Limb (tissue), 2 donors: ENCODE measurements at regions not wholly inside any gene's neighbourhood (a gene's known extent, or its start where the extent isn't known, plus 50 kb on each side); places are given as distances from the start of the nearest gene placed in this dataset.
"Not testable (repeated sequence)": the region's sequence is repeated elsewhere in the genome, so short reads cannot be mapped to it uniquely, and the experiment has no call there.

Source experiments
- DNase-seq, 2 donors: peaks; one replicate each; pipeline ENCODE4 v3.0.0-alpha.2; 2016; ENCODE audit errors: extremely low spot score in 2 of 2

DNA sequence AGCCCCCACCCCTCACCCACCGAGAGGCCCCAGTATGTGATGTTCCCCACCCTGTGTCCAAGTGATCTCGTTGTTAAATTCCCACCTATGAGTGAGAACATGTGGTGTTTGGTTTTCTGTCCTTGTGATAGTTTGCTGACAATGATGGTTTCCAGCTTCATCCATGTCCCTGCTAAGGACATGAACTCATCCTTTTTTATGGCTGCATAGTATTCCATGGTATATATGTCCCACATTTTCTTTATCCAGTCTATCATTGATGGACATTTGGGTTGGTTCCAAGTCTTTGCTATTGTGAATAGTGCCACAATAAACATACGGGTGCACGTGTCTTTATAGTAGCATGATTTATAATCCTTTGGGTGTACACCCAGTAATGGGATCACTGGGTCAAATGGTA is 79.2 kb downstream of the PXDC1 start:
- not testable (repeated sequence) for DNase-seq

DNA sequence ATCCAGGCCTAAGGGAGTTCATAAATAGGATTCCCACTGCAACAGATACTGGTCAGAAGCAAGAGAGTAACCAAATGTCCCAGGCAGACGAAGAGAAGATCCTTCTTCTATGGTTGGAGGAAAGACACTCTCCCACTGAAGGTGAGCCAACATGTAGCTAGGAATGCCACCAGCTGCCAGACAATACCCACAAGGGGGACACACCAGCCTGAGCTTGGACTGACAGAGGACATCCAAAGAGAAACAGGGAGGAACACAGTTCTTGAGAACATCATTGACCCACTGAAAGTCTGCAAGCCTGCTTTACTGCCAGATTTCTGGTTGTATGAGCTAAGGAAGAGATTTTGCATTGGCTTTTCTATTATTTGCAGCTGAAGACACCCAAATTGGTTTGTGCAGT is 80.1 kb downstream of the PXDC1 start:
- no peak for DNase-seq

DNA sequence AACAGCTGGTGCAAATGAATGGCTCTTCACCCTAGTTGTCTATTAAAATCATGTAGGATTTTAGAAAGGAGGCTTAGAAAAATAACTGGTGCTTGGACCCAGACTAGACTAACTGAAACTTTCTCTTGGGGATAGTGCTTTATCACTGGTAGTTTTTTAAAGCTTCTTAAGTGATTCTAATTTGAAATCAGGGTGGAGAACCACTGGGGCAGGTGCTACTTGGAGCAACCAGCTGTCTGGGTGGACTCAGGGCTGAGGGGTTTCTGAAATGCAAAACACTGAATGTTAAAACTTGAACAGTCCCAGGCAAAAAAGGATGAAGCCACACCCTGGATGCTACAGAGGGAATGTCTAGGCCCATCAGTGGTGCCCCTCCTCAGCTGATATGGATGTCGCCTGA is 81.2 kb downstream of the PXDC1 start:
- DNase-seq, result no peak

DNA sequence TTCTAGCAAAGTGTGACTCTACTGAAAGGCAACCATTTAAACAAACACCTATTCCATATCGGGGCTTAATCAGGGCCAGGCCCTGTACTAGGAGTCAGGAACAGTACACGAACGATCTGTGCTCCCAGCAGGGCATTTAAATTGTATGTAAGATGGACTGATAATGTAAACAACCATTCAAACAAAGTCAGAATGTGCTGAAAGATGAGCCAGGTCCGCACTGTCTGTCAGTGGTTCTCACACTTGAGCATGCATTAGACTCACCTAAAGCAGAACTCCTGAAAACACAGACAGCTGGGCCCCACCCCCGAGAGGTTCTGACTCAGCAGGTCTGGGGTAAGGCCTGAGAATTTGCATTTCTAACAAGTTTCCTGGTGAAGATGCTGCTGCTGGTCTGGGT is 81.6 kb downstream of the PXDC1 start:
- no peak for DNase-seq

DNA sequence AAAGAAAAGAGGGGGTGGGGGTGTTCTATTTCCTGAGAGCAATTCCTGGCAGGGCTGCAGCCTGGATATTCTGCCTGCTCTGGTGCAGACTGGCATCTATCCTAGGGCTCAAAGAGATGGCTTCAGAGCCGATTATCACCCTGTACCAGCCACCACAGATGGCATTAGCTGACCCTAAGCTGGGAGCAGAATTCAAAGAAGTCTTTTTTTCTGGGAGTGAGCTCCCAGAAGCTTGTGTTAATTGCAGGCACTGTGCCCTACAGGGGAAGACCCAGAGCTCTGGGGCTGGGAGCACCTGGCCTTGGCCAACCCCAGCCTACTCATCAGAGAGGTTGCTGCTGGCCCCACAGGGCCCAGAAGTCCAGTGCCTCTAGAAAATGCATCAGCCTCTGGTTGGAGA is 85.9 kb downstream of the PXDC1 start:
- DNase-seq, result no peak

DNA sequence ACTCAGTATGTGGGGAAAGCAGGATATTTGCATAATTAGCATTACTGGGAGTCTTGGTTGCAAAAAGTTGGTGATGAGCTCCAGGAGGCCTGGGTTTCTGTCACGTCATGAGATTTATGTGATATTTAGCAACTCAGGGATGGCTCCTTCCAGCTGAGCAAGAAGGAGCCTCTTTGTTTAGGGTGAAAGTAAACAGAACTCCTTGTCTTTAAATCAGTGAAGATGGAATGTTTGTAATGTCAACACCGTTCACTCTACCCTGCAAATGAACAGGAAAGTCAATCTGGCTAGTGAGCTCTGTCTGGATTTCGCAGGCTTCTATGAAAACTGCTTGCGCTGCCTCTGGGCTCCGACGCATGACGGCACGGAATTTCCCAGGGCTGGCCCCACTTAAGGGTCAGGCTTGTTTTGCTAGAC is 86.9 kb downstream of the PXDC1 start:
- no peak for DNase-seq

DNA sequence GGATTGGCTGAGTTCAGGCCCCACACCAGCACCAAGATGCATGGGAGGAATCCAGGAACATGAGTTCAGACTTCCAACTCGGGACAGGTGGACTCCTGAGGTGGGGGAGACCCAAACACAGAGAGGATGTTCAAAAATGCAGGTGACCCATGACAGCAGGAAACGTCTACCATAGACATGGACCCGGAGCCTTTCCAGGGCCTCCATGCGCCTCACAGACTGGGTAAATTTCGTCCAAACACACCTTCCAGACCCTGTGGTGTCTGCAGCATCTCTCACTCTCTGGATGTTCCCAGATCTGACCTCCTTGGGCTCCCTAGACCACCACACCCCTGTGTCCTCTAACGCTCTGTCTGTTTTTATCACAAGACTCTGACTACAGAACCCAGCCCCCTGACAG is 87.7 kb downstream of the PXDC1 start:
- DNase-seq, result no peak

DNA sequence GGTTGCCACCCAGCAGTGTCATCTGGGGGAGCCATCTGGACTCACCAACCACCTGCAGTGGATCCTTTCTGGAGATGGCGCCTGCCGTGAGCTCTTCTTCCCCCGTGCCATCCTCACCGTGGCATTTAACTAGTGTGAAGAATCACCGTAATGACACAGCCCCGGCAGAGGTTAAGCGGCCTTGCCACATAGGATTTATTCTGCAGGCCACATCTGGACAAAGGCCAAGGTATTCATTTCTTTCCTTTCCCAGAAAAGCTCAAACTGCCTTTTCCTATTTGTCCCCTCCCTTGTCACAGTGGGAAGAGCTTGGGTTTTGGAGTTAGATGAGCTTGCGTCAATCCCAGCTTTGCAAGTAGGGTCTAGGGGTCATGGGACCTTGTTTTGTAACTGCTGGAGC is 88.4 kb downstream of the PXDC1 start:
- no peak for DNase-seq

DNA sequence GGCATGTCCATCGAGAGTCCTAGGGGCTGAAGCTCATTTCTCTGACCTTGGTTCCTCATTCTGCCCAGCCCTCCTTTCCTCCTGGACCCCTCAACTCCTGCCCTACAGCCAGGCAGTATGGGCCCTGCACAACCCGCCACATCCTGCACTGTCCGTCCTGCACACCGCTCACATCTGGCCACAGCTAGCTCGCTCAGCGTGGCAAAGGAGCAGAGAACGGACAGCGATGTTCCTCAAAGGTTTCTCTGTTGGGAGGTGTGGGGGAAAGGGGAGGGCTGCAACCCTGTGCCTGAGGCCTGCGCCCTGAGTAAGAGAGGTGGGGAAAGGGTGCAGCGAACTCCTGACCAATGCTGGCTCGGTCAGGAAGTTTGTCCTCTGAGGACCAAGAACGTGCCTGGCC is 90.1 kb downstream of the PXDC1 start:
- no peak for DNase-seq

DNA sequence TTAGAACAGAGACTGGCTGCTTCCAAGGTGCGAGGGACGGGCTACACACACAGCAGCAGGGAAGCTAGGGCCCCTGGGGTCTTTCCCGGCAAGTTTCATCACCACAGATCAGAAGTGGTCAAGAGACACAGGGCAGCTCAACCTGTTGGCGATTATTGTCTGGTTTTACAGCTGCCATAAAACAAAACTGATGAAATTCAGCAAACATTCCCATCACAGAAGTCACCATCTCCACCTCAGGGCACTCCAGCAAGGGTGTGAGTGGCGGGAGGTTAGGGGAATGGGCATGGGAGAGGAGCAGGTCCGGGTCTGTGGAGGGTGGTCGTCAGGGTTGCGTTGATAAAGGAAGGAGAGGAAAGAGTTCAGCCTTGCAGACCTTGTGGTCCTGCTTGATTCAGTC is 91.0 kb downstream of the PXDC1 start:
- DNase-seq, result no peak

DNA sequence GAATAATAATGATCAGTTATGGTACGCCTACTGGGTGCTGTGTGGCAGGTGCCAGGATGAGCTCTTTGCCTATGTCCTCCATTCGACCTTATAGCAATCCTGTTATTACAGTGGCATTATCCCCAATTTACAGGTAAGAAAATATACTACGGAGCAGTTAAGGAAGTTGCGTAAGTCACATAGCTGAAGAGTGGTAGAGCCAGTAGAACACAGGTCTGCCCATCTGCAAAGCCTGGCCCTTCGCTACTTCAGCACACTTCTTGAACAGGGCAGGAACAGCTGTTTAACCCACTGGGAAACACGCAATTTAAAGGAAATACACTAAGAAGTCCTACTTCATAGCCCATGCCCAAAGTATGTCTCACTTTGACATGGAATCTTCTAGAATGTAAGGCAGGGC is 91.8 kb downstream of the PXDC1 start:
- no peak for DNase-seq

DNA sequence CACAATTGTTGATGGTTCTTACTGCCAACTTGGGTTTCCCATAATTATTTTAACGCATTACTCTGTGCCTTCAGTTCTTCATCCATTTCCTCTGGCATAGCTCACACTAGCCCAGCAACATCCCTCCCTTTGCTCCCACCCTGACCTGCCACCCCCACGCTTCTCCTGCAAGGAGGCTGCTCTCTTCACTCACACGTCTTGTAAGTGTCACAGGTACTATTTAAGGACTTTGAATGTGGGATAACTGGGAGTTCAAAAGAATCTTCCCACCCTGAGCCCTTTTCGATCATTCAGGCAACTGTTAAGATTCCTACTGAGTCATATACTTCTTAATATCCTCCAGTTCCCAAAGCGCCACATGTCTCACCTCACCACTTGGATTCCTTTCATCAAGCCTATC is 95.4 kb downstream of the PXDC1 start:
- no peak for DNase-seq

DNA sequence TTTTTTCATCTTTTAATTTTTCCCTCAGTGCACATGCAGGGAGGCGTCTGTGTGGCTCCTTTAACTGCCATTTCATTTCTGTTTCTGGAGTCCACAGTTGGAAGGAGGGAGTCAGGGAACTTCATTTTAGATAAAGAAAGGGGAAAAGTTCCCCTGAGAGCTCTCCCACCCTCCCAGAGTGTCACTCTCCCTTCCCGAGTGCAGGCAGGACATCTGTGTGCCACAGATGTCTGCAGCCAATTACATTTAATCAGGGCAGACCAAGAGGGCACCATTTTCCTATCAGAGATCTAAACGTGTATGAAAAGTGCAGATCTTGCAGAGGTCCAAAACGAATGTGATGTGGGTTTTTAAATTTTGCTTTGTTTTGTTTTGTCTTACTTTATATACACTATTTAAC is 96.6 kb downstream of the PXDC1 start:
- no peak for DNase-seq

DNA sequence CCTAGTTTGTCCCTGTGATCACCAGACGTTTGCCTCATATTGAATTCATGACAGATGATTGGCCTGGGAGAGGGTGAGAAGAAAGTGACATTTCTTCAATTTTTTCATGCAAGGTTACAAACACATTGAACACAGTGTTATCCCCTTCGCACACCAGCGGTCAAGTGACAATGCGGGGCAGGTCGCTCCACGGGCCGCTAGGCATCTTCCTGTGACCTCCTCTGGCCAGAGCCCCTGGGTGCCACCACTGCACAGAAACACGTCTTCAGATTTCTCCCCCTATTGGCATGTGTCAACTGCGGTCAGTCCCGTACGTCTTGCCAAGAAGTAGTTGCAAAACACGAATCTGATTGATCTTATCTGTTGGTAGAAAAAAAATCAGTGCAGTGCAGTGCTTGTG is 97.1 kb downstream of the PXDC1 start:
- DNase-seq, result no peak

DNA sequence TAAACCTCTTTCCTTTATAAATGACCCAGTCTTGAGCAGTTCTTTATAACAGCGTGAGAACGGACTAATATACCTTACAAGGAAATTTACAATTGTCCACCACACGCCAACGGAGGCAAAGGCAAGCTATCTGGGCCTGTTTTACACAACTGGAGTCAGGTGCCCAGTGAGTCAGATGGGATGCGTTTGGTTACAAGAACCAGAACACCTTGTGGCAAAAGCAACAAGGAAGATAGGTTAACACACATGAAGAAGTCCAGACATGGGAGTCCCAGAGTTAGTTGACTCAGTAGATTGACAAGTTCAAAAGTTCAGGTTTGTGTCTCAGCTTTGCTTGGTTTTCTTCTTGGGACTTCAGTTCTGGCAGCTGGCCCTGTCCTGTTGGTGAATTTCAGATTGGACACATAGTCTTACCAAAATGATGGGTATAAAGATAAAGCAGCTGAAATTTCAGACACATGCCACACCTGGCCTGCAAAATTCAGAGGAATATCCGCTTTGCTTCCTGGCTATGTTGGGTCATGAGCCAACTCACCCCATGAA is 97.9 kb downstream of the PXDC1 start:
- DNase-seq, result no peak

DNA sequence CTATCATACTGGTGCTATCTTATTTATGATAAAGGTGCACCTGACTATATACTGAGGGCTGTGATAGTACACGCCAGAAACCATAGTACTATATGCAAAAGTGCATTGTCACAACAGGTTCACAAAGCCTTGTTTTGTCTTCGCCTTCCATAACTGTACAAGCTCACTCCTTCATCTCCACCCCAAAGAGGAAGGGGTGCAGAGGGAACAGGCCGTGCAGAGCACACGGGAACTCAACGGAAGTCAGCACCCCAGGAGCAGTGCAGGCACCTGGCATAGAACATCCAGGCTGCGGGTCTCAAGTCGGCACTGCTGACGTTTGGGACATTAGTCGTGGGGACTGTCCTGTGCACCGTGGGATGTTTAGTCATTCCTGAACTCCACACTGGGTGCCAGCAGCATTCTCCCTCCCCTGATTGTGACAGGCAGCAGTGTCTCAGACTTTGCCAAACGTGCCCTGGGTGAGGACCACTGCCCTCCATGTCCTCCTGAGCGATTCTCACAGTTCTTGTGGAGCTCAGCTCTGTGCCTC is 99.7 kb downstream of the PXDC1 start:
- DNase-seq, result no peak

DNA sequence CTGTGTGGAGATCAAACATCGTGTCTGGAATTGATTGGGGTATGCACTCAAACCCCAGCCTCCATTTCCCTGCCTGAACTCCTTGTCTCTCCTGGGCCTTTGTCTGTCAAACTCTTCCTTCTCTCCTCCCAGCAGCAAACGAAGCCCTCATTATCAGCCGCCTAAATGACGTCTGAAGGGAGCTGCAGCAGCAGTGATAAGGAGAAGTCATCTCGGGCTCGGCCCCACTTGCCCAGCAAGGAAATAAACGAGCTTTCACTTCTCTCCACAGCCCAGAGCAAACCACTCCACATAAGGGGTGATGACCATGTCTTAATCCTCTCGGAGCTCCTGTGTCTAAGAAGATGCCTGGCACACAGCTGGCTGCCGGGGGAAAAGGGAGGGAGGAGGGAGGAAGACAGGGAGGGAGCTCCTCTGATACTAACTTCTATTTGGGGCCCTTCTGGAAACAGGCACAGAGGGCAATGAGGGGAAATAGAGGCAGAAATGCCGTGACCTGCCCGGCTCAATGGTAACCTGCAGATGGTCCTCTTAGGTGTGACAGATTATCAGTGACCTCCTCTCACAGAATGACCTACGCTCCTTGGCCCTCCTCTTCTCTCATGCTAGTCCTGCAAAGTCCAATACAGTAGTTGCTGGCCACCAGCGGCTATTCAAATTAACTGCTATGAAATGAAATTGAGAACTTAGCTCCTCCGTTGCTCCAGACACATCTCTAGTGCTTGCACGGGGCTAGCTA is 100.4 kb downstream of the PXDC1 start:
- DNase-seq, result no peak

DNA sequence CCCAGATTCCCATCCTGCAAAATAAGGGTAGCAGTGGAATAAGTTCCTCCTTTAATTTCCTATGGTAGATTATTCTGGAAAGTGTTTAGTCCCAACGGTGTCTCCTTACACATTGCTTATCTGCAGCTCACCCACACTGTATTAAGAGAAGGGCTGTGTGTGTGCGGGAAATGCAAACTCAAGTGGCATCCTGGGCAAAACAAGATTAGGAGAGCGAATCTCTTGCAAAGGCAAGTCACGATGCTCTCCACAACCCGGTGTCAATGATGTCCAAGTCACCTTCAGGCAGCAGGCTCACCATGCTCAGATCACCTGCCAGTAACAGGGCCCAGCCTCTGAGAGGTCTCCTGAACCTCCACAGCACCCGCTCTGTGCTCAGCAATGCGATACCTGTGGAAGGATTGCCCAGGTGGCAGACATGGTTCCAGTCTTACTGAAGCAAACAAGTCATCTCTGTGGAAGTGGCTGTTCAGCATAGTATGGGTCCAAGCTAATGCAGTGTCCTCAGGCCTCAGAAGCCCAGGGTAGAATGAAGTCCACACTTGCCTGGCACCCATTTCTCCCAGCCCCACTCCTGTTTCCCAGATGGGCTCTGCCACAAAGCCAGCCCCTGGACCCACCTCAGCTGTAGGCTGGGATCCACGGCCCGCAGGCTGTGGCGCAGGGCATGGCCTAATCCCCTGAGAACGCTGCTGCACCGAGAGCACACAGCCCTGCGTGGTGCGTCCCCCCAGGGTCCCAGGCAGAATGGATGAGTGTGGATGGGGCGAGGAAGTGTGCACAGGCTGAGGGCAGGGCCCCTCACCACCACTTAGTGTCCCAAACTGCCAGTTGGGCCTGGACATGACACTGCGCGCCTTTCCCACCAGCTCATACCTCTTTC is 101.2 kb downstream of the PXDC1 start:
- DNase-seq, result no peak

DNA sequence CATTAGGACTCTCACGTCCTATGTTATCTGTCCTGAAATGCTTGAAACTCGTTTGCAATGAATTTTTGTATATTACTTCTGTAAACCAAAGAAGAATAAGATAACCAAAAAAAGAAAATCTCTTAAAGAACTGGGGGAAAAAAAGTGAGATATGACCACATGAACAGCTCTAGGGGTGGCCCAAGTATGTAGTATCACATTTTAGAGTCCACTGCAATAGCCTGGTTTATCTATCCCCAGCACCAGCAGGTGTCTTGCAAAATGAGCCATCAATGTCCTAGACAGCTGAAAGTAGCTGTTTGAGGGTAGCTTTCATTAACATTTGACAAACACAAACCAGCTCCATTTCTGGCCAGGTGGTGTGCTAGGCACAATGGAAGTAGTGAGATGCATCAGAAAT is 102.8 kb downstream of the PXDC1 start:
- DNase-seq, result no peak

DNA sequence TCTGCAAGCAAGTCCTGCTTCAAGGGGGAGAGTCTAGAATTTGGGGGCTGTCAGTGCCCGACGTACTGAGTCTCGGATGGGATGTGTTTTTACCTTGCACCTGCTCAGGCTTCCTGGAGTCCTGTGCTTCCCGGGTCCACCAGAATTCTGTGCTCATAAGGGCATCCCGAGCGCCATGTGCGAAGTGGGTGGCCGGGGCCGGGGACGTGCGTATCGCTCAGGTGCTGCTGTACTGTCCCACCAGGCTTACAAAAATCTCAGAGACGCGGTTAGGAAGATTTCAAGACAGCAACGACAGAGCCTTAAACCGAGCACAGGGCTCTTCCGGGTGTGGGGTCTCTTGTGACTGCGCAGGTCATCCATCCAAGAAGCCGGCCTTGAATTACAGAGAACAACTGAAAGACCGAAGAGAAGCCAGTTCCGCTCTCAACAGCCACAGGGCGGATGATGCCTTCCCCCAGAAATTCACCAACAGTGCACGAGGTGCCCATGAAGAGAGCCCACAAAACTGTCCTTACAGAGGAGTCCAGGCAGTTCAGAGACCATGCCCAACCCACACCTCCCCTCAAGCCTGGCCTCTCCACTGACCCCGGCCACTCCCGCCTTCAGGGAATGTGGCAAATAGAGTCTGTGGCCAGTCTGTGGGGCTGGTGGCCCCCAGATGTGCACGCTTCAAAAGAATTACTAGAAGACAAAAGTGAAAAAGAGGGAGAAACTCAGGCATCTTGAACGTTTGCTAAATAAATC is 104.7 kb downstream of the PXDC1 start:
- DNase-seq, result no peak

DNA sequence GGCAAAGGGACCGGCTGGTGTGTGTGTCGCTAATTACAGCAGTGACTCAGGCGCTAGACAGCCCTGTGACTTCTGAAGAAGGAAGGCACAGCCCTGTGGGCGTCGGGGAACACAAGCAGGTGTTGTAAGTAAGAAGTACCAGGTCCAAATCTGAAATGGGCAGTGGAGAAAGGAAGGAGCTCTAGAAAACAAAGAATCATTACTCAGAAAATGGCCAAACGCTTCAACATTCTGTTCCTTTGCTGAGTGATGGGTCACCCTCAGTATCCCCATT is 106.8 kb downstream of the PXDC1 start:
- no peak for DNase-seq
